GM18508 (cell line): ENCODE measurements at regions not wholly inside any gene's neighbourhood (a gene's known extent, or its start where the extent isn't known, plus 50 kb on each side); places are given as distances from the start of the nearest gene placed in this dataset.
"Not testable (repeated sequence)": the region's sequence is repeated elsewhere in the genome, so short reads cannot be mapped to it uniquely, and the experiment has no call there.

Experiments used
- ATAC-seq: cut with Tn5 transposase; IDR thresholded peaks from one replicate; pipeline ENCODE4 v1.9.1; 2021; ENCODE audit warnings: moderate number of reproducible peaks; ENCODE audit not compliant: insufficient read depth, unreplicated experiment

DNA sequence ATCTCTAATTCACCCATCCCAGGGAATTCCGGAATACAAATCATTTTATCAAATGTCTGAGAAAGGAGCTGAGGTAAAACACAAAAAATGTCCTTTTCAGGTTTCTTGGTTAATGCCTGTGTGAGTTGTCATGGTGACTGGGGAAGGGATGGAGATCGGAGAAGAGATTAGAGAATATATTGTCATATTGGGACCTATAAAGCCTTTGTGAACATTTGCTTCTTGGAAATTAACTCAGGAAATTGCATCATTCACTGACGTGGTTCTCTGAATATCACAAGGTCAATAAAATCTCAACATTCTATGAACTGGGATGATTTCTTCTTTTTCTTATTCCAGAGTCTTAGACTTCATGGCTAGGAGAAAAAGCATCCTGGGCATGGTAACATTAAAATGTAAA lies 174.8 kb upstream of the GLRA2 start:
- ATAC-seq = no peak

DNA sequence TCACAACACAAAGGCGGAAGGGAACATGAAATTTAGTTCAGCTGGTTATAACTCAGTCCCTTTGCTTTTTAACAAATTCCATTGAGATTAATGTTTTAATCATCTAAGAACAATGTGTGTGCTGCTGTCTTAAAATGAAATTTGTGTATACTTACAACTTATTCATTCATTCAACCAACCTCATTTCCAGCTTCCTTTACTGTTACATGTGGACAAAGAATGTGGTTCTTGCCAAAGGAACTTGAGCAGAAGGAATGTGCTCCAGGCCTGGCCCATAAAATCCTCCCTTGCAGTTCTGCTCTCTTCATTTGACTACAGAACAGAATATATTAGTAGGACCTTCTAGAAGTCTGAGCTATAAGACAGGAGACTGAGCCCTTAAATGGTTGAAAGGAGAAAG lies 176.8 kb upstream of the GLRA2 start:
- ATAC-seq = no peak

DNA sequence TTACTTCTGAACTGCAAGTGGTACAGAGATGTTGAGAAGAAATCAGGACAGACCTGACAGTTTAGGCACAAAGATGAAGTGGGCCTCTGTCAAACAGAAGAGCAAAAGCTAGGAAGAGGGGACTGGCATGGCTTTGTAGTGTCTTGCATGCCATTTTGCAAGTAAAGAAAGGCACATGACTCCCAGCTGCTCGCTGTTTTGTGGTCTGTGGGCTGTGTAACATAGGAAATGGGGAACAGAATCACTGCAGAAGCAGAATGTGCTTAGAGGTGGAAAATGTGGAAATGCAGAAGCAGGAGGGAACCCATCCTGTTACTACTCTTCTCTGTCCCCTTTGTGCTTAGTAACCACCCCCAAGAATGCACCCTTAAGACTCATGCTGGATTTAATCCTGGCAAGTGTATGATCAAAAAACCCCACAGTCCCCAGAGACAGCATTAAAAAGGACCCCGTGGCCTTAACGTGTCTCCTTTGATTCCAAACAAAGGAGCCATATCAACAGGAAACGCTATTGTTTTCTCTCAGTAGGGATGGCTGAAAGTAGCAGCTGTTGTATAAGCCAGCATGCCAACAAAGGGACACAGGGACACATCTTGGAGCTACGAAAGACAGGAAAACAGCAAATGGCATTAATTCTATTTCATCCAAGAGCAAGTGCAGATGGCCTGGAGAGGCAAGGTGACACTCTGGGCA lies 177.6 kb upstream of the GLRA2 start:
- no peak for ATAC-seq

DNA sequence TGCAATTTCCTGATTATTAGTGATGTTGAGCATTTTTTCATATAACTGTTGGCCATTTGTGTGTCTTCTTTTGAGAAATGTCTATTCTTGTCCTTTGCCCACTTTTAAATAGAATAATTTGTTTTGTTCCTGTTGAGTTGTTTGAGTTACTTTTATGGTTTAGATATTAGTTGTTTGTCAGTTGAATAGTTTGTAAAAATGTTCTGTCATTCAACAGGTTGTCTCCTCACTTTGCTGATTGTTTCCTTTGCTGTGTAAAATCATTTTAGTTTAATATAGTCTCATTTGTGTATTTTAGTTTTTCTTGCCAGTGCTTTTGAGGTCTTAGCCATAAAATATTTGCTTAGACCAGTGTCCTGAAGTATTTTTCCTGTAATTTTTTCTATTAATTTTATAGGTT lies 181.8 kb upstream of the GLRA2 start:
- ATAC-seq = no peak

DNA sequence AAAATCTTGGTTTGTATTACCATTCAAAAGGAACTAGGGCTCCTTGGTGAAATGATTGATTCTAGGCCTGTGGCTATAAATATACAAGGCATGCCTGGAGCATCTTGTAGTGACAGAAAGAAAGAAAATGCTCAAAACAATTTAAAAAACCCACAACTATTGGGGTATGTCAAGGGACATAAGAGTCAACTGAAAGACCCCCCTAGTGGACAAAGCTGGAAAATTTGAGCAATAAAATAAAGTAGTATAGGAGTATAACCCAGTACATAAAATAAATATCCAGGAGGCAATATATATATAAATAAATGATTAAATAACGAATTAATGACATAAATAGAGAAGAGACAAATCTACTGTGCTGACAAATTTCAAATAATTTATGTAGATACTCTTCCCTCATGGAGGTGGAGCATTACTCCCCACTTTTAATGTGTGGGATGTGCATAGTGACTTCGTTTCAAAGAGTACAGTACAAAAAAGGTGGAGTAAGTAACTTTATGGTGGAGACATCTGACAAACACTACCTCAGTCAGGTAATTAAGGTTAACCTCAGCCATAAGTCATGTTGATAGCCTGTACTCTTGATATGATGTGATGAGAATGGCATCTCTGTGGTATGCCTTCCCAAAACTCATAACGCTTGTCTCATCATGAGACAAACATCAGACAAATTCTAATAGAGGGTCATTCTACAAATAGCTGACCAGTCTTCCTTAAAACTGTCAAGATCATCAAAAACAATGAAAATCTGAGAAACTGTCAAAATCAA lies 185.0 kb upstream of the GLRA2 start:
- no peak for ATAC-seq

DNA sequence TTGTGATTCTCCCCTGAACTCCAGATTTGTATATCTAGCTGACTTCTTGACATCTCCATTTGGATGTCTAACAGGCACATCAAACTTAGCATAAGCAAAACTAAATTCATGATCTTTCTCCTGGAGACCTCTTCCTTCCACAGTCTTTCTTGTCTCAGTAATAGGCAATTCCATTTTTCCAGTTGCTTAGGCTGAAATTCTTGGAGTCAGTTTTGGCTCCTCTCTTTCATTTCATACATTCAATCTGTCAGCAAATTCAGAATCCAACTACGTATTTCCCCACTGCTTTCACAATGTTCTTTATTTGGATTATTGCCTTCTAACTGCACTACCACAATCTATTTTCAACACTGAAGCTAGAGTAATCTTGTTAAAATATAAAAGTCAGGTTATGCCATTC lies 219.9 kb upstream of the GLRA2 start:
- ATAC-seq = no peak

DNA sequence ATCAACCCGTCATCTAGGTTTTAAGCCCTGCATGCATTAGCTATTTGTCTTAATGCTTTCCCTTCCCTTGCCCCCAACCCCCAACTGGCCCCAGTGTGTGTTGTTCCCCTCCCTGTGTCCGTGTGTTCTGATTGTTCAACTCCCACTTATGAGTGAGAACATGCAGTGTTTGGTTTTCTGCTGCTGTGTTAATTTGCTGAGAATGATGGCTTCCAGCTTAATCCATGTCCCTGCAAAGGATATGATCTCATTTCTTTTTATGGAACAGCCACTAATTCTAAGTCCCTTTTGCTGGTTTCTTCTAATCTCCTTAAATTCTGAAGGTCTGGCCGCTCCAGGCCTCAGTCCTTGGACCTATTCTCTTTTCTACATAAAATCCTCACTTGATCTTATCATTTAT lies 220.4 kb upstream of the GLRA2 start:
- ATAC-seq = not testable (repeated sequence)

DNA sequence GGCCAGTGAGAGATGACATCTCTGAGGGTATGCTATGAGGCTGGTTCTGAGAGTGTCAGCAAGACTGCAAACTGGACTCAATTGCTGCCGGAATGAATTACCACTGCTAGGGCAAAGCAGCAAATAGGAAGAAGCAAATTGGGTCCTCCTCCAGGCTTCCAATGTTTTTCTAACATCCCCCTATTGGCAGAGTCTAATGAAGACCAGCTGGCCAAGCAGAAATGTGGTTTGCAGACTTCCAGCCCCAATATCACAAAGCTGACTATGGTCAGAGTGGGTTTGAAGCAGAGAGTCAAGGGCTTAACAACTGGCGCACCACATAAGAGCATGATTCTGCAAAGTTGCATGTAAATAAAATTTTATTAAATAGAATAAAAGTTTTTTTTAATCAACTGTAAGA lies 225.4 kb upstream of the GLRA2 start:
- ATAC-seq = no peak

DNA sequence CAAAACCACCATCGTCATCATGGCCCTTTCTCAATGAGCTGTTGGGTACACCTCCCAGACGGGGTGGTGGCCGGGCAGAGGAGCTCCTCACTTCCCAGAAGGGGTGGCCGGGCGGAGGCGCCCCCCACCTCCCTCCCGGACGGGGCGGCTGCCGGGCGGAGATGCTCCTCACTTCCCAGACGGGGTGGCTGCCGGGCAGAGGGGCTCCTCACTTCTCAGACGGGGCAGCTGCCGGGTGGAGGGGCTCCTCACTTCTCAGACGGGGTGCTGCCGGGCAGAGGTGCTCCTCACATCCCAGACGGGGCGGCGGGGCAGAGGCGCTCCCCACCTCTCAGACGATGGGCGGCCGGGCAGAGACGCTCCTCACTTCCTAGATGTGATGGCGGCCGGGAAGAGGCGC lies 226.8 kb upstream of the GLRA2 start:
- ATAC-seq = not testable (repeated sequence)

DNA sequence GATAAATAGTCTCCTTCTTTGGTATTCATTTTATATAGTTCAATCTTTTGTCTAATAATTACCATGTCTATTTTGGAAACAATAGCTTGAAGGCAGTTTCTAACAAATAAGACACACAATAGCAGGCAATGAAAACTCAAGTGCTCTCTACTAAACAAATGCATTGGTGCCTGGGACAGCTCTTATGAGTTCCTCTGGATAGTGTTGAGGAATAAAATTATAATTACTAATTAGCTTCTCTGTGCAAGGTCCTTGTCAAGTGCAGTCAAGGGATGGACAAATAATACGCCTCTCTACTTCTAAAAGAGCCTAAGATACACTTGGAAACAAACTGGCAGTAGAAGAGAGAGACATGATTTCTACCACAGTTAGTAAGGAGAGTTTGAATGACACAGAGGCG lies 229.0 kb upstream of the GLRA2 start:
- no peak for ATAC-seq

DNA sequence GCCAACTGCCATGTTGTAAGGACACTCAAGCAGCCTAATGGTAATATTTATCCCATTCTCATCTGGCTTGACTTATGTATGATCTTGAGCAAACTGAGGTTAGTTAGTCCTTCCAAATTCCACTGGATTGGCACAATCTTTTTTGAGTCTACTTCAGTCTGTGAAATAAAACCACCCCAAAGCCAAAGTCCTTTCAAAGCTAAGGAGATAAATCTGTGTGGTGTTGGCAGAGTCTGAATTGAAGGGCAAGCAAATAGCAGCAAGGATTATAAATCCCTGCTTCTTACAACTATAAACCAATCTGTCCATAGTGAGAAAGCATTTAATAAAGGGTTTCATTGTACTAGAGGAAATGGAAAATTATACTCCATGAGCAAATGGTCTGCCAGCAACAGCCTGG lies 233.9 kb upstream of the GLRA2 start:
- ATAC-seq = no peak

DNA sequence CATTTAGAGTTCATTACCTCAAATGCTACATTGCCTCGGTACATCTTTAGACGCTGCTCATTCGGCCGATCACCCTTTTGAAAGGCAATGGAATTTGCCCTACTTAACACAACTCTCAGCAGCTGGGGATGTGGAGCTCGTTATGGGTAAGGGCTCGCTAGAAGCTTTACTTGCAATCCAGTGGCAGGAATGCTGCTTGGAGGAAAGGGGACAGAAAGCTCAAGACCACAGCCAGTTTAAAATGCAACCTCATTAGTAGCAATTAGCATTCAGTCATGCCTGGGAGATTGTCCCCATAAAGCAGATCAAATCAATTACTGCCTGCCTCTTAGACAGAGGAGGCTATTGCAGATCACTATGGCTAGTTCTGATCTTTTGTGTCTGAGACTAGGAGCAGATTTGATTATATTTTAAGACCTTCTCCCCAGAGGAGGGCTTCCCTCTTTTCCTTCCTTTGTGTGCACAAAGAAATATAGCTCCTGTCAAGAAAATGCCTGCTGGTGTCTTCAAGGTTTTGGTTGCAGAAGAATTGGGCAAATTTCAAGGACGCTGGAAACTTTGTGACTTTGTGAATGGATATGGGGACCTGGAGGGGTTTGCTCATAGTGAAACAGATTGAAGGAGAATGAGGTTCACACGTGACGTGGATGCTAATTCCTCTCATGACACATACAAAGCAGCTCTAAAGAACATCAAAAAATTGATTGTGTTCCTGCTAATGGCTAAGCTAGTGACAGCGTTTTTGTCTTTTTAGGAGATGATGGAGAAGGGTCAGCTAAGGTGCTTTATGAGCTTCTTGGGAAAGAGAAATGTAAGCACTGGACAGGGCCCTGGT lies 237.5 kb upstream of the GLRA2 start:
- no peak for ATAC-seq

DNA sequence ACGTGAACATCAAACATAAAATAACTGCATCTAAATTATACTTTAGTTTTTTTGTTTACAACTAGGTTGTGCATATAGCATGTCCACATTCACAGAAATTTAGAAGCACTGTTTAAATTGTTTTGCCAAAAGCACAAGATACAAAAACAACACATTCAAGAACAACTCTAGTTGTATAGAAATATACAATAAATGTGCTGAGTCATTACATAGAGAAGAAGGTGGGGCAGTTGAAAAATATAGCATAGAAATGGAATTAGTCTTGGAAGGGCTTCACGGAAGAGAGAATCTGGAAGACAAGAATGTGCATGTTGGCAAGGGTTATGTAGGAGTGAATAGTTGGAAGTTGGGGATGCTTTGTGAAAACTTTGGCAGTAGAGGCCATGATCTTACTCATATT lies 239.0 kb upstream of the GLRA2 start:
- ATAC-seq = no peak

DNA sequence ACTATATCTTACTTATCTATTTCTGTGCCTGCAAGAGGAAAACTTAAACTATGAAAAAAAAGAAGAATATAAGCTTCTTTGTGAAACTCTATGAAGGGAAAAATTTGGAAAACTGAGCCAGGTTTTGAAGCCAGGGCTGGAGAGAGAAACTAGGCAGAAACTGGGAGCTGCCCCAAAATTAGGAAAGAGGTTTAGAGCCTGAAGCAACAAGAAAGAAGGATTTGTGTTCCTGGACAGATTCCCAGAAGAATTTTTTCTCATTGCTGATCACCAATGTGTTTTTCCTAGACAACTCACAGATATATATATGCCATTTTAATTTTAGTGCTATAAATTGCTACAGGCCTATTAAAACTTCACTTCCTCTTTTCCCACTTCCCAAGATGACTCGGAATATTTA lies 245.0 kb upstream of the GEMIN8 start:
- ATAC-seq = no peak

DNA sequence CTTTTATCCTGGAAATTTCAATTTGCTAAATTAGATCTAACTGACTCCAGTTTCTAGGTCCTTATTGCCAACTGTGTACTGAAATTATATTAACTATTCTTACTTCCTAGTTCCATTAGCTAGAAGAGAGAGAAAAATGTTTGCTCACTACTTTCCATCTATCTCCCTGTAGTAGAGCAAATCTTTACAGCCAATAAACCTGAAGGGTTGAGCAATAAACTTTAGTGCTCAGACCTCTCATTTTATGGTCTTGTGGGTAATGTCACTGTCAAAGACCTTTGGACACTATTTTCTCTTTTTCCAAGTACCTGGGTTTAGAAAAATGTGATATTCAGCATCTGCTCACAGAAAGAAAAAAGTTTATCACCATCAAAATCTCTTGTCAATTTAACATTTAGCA lies 237.5 kb upstream of the GEMIN8 start:
- no peak for ATAC-seq

DNA sequence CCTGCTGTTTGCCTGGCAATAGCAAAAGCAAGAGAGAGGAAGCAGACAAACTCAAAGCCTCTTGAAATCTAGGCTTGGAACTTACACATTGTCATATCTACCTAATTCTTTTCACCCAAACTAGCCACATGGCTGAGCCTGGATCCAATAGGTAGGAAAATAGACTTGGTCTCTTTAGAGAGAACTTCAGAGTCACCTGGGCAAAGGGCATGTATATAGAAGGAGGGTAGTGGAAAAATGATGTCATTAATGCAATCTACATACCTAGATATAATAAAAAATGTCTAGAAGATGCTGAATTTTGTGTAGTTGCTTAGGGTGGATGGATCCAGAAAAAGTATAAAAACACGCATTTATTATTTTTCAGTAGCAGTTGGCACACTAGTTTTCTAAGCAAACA lies 237.0 kb upstream of the GEMIN8 start:
- ATAC-seq = no peak

DNA sequence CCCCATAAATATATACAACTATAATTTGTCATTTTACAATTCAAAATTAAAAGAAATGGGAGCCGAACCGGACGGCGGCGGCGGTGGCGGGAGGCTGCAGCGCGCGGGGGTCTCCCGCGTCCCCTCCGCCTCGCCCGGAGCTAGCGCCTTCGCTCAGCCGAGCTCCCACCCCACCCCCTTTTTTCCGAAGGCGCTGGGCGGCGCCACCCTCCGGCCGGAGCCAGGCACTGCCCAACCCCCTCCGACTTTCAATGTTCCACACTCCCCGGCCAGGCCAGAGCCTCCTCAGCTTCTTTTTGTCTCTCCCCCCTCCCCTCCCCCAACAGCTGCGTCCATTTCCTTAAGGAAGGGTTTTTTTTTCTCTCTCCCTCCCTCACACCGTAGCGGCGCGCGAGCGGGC lies 214.1 kb upstream of the GEMIN8 start:
- no peak for ATAC-seq

DNA sequence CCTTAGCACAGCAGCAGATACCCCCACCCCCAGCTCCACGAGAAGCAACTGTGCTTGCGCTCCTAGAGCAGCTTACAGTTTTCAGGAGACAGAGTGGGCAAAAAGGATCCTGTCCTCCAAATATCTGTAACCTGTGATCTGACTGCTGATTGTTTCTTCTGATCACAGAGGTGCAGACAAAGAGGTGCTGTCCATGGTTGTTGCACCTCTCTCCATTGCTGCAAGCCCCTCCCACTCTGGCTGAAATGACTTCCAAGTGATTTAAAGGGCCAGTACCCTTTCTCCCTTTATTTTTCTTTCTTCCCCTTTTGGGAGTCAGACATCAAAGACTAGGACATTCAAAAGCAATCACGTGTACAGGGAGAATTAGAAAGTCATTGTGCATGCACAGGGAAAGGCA lies 205.3 kb upstream of the GEMIN8 start:
- no peak for ATAC-seq

DNA sequence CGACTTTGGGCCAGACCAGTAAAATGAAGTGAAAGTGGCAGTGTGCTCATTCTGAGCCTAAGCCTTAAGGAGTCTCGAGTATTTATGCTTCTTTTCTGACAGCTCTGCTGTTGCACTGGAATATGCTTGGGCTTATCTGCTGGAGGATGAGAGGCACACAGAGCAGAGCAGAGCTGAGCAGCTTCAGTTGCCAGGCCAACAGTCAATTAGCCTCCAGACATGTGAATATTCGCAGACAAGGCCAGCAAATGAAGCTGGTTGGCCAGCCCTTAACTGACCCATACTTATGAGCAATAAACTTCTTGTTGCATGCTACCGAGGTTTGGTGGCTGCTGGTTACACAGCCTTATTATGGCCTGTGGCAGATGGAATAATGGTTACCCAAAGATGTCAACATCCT lies 203.0 kb upstream of the GEMIN8 start:
- ATAC-seq = no peak

DNA sequence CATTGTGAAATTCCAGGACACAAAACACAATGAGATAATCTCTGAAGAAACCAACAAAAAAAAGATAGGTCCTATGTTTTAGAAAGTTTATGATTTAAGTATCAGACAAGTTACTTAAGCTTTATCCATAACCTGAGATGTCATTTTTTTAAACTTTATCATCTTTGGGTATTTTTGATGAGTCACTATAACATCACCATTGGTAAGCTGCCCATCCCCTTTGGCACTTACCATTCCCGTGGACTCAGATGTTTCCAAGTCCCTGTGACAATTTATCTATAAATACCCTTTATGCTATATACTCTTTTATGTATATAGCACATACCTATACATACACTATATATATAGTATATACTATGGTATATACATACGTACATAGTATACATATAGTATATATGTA lies 198.9 kb upstream of the GEMIN8 start:
- no peak for ATAC-seq

DNA sequence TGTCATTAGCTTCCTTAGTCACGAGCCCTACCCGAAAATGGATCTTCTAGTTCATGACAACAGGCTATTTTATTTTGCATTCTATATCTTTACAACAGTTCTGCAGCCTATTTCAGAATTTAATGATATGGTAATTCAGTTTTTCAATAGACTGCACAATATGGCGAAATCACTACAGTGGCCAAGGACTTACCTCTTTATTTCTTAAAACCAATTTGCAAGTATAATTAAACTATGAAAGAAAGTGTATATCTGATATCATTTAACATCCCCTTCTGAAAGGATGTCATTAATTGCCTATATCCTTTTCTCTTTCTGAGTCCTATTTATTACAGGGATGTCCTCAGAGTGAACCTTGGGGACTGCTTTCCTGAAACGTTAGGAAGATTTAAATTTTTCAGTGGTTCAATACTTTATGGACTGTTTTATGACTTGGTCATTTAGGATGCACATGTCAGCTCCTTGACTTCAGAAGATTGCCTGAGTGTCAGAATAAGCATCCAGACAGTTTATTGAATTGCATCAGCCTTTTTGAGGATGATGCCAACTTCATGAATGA lies 190.8 kb upstream of the GEMIN8 start:
- no peak for ATAC-seq
